Endothelial cell of umbilical vein (primary cell): ENCODE measurements at regions not wholly inside any gene's neighbourhood (a gene's known extent, or its start where the extent isn't known, plus 50 kb on each side); places are given as distances from the start of the nearest gene placed in this dataset.

Experiments
- EZH2 ChIP-seq: IDR thresholded peaks from 2 replicates; pipeline ENCODE4 v1.6.1; 2012; ENCODE audit warnings: borderline replicate concordance, low read depth, mild to moderate bottlenecking, moderate library complexity, low read length, inconsistent platforms; ENCODE audit not compliant: severe bottlenecking
- FOS ChIP-seq: IDR thresholded peaks from 2 replicates; pipeline ENCODE4 v1.6.1; 2011; ENCODE audit warnings: mild to moderate bottlenecking, low read length, moderate library complexity, borderline replicate concordance; ENCODE audit not compliant: insufficient read depth
- GATA2 ChIP-seq: IDR thresholded peaks from 2 replicates; pipeline ENCODE4 v1.7.0; 2011; ENCODE audit warnings: low read depth, mild to moderate bottlenecking, moderate library complexity, mixed read lengths, low read length; ENCODE audit not compliant: insufficient read length, insufficient read depth
- JUN ChIP-seq: IDR thresholded peaks from 2 replicates; pipeline ENCODE4 v1.6.1; 2011; ENCODE audit warnings: borderline replicate concordance, low read depth; ENCODE audit not compliant: insufficient read length, insufficient read depth
- POLR2A ChIP-seq: IDR thresholded peaks from 2 replicates; pipeline ENCODE4 v1.6.1; 2012; ENCODE audit warnings: low read depth, mild to moderate bottlenecking, control low read depth, low read length
- POLR2AphosphoS5 ChIP-seq: IDR thresholded peaks from 2 replicates; pipeline ENCODE4 v1.6.1; 2012; ENCODE audit warnings: low read depth, mild to moderate bottlenecking, control low read depth, low read length, moderate library complexity; ENCODE audit not compliant: insufficient read depth
- TF ChIP-seq, protein P1 (sequence below), 2 donors: IDR thresholded peaks; 1 replicate in 1 of 2; 2 replicates in 1 of 2; pipeline ENCODE4 v1.5.1; 2011; ENCODE audit warnings: low read length in 2 of 2, mild to moderate bottlenecking in 2 of 2, moderate library complexity in 2 of 2, control low read depth in 1 of 2, inconsistent platforms in 1 of 2, low read depth in 1 of 2; ENCODE audit not compliant: insufficient read depth in 1 of 2; ENCODE audit errors: extremely low read depth in 1 of 2

DNA sequence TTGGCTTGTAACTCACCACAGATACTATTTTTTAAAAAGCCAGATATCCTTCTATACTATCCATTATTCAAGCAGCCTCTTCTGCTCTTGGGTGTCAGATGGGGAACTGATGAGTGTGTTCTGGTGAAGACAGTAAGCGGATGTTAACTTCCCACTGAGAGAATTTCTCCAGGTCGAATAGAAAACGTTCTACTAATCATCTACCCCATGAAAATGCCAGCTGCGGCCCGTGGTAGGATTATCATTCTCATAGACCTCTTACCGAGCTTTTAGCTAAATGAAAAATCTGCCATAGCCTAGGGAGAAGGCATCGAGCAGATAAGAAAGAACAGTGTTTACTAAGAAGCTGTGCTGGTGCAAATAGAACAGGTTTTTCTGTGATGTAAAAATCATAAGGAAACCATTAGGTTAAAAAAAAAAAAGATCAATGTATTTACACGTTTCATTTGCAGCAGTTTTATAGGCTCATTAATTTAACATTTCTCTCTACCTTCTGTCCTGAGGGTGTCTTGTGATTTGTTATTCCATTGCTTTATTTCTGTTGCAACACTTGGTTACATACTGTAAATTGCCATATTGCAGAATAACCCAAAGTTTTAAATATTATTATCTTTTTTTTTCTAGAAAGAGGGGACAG, 1521.5 kb upstream of the ZEB2 start:
- TF ChIP-seq POLR2A (no peak), POLR2AphosphoS5 (no peak), EZH2 (no peak), FOS (no peak), GATA2 (no peak), JUN (no peak)
- TF ChIP-seq, protein P1, sequence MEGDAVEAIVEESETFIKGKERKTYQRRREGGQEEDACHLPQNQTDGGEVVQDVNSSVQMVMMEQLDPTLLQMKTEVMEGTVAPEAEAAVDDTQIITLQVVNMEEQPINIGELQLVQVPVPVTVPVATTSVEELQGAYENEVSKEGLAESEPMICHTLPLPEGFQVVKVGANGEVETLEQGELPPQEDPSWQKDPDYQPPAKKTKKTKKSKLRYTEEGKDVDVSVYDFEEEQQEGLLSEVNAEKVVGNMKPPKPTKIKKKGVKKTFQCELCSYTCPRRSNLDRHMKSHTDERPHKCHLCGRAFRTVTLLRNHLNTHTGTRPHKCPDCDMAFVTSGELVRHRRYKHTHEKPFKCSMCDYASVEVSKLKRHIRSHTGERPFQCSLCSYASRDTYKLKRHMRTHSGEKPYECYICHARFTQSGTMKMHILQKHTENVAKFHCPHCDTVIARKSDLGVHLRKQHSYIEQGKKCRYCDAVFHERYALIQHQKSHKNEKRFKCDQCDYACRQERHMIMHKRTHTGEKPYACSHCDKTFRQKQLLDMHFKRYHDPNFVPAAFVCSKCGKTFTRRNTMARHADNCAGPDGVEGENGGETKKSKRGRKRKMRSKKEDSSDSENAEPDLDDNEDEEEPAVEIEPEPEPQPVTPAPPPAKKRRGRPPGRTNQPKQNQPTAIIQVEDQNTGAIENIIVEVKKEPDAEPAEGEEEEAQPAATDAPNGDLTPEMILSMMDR (IDR thresholded peaks at IDR 0.05; ENCODE audit: extremely low read depth in 1 of 2, insufficient read depth in 1 of 2, low read depth in 1 of 2, low read length in 2 of 2), result no peak
